HEK293T (cell line): ENCODE measurements at regions not wholly inside any gene's neighbourhood (a gene's known extent, or its start where the extent isn't known, plus 50 kb on each side); places are given as distances from the start of the nearest gene placed in this dataset.

ENCODE experiments used
- BHLHE40 ChIP-seq: fragments of 450-650 bp; IDR thresholded peaks from 2 replicates; pipeline ENCODE4 v1.6.1; 2016; ENCODE audit warnings: mild to moderate bottlenecking, moderate library complexity, borderline replicate concordance
- ELF4 ChIP-seq: fragments of 450-650 bp; IDR thresholded peaks from 2 replicates; pipeline ENCODE4 v1.6.1; 2017; ENCODE audit warnings: antibody characterized with exemption
- FOXM1 ChIP-seq: fragments of 450-650 bp; IDR thresholded peaks from 2 replicates; pipeline ENCODE4 v1.6.1; 2017; ENCODE audit warnings: mild to moderate bottlenecking, borderline replicate concordance
- HDGF ChIP-seq: fragments of 450-650 bp; IDR thresholded peaks from 2 replicates; pipeline ENCODE4 v1.6.1; 2017; ENCODE audit warnings: antibody characterized with exemption, borderline replicate concordance
- SP1 ChIP-seq: fragments of 450-650 bp; IDR thresholded peaks from 2 replicates; pipeline ENCODE4 v1.6.1; 2017
- TARDBP ChIP-seq: fragments of 450-650 bp; IDR thresholded peaks from 2 replicates; pipeline ENCODE4 v1.6.1; 2016

GRCh38 chr3:5891711-5892110, 704.2 kb downstream of the EDEM1 start:
- TF ChIP-seq TARDBP (no peak), BHLHE40 (no peak), SP1 (no peak), ELF4 (no peak), FOXM1 (no peak), HDGF (no peak)
